Omental fat pad (tissue), 3 donors: ENCODE measurements at regions not wholly inside any gene's neighbourhood (a gene's known extent, or its start where the extent isn't known, plus 50 kb on each side); places are given as distances from the start of the nearest gene placed in this dataset.

Experiments
- ATAC-seq: fragments of 150-250 bp; one replicate; pipeline ENCODE4 v1.9.1; 2016; ENCODE audit warnings: mild to moderate bottlenecking, moderate library complexity; ENCODE audit not compliant: low FRiP score
- DNase-seq: peaks from one replicate; pipeline ENCODE4 v3.0.0-alpha.2; 2019; ENCODE audit warnings: low spot score
- CTCF ChIP-seq, 3 donors: fragments of 450-650 bp; IDR thresholded peaks; one replicate each; pipeline ENCODE4 v1.5.1; 2016 to 2017; ENCODE audit warnings: antibody characterized with exemption in 3 of 3, mild to moderate bottlenecking in 3 of 3, moderate library complexity in 2 of 3

GRCh38 chr2:589281-590130 is 87.7 kb downstream of the TMEM18 start:
- no peak for TF ChIP-seq CTCF (IDR thresholded peaks at IDR 0.05)
- DNase-seq (no peak), ATAC-seq (no peak)

GRCh38 chr2:588074-588645 is 89.0 kb downstream of the TMEM18 start:
- no peak for ATAC-seq
- no peak for TF ChIP-seq CTCF (IDR thresholded peaks at IDR 0.05)
- no peak for DNase-seq

- TF ChIP-seq CTCF (IDR thresholded peaks at IDR 0.05): no peak
- ATAC-seq: no peak
Measured at GRCh38 chr2:587087-587960, 89.9 kb downstream of the TMEM18 start.

GRCh38 chr2:586641-587076 is 90.5 kb downstream of the TMEM18 start:
- DNase-seq (no peak), ATAC-seq (no peak)
- TF ChIP-seq CTCF (IDR thresholded peaks at IDR 0.05): no peak

More at GRCh38 chr2:587087-587960, 89.9 kb downstream of the TMEM18 start:
- DNase-seq: no peak

- ATAC-seq: no peak
- no peak for TF ChIP-seq CTCF (IDR thresholded peaks at IDR 0.05)
Measured at GRCh38 chr2:584863-585823, 92.1 kb downstream of the TMEM18 start.

GRCh38 chr2:583666-584065 is 93.5 kb downstream of the TMEM18 start:
- ATAC-seq (no peak), DNase-seq (no peak)
- TF ChIP-seq CTCF (IDR thresholded peaks at IDR 0.05): no peak

More at GRCh38 chr2:584863-585823, 92.1 kb downstream of the TMEM18 start:
- DNase-seq: no peak
